Left ventricle myocardium inferior (tissue), 1 donor: ENCODE measurements at regions not wholly inside any gene's neighbourhood (a gene's known extent, or its start where the extent isn't known, plus 50 kb on each side); places are given as distances from the start of the nearest gene placed in this dataset.
A peak's percentile ranks its signal among the peaks of the same experiment; 100 is the strongest.

Experiments used
- DNase-seq: peaks from one replicate; pipeline ENCODE4 v3.0.0-alpha.2; 2020
- H3K27ac ChIP-seq: fragments of 200-600 bp; replicated peaks from 2 replicates; pipeline ENCODE4 v1.8.0; 2021
- H3K27me3 ChIP-seq: fragments of 200-600 bp; 2 replicates; pipeline ENCODE4 v1.8.0; 2021; ENCODE audit warnings: low read depth
- H3K36me3 ChIP-seq: fragments of 200-600 bp; 2 replicates; pipeline ENCODE4 v1.8.0; 2021
- H3K4me1 ChIP-seq: fragments of 200-600 bp; 2 replicates; pipeline ENCODE4 v1.8.0; 2021
- H3K4me3 ChIP-seq: fragments of 200-600 bp; 2 replicates; pipeline ENCODE4 v1.8.0; 2021; ENCODE audit warnings: mild to moderate bottlenecking, moderate library complexity
- H3K9me3 ChIP-seq: fragments of 200-600 bp; replicated peaks from 2 replicates; pipeline ENCODE4 v1.8.0; 2021
- intact Hi-C: fragments of 100-400 bp; cut with micrococcal nuclease; formaldehyde crosslinking; loops from one replicate; pipeline ENCODE4 v1.11.0; 2022
- TF ChIP-seq, protein P1 (sequence below): fragments of 200-600 bp; IDR thresholded peaks from 2 replicates; pipeline ENCODE4 v1.8.0; 2021; ENCODE audit warnings: antibody characterized with exemption, mild to moderate bottlenecking, borderline replicate concordance
- donor health status: DM: no; HTN: yes; CAD: no; lungs with severe emphysema.

DNA sequence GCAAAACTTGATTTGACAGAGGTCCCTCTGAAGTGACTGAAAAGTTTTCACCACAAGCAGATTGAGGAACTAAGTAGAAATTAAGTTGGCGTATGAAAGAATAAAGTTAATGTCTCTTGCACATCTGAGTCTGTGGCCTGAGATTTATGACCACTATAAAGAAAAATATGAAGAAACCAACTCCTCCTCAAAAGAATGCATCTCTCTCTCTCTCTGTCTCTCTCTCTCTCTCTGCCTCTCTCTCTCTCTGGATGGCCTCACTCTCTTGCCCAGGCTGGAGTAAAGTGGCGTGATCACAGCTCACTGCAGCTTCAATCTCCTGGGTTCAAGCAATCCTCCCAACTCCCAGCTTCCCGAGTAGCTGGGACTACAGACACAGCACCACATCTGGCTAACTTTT lies 55.2 kb downstream of the RPL22L1 start:
- Histone ChIP-seq H3K9me3 (no peaks in the 10 kb centered on the region), H3K27ac (no peak overlapping the region), H3K4me3 (no peak overlapping the region), H3K36me3 (no peaks in the 10 kb centered on the region), H3K27me3 (no peaks in the 10 kb centered on the region), H3K4me1 (no peaks in the 10 kb centered on the region)
- TF ChIP-seq, protein P1, sequence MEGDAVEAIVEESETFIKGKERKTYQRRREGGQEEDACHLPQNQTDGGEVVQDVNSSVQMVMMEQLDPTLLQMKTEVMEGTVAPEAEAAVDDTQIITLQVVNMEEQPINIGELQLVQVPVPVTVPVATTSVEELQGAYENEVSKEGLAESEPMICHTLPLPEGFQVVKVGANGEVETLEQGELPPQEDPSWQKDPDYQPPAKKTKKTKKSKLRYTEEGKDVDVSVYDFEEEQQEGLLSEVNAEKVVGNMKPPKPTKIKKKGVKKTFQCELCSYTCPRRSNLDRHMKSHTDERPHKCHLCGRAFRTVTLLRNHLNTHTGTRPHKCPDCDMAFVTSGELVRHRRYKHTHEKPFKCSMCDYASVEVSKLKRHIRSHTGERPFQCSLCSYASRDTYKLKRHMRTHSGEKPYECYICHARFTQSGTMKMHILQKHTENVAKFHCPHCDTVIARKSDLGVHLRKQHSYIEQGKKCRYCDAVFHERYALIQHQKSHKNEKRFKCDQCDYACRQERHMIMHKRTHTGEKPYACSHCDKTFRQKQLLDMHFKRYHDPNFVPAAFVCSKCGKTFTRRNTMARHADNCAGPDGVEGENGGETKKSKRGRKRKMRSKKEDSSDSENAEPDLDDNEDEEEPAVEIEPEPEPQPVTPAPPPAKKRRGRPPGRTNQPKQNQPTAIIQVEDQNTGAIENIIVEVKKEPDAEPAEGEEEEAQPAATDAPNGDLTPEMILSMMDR, result no peak
- intact Hi-C loops, result no loop called here
- no peak for DNase-seq

- no peak for DNase-seq
- no peak overlapping the region for H3K27ac ChIP-seq
- no peaks in the 10 kb centered on the region for H3K36me3 ChIP-seq
- no peak overlapping the region for H3K4me3 ChIP-seq
- intact Hi-C loops, result no loop called here
- H3K27me3 ChIP-seq, result no peaks in the 10 kb centered on the region
- TF ChIP-seq, protein P1, result no peak
- peaks cover 4% of the 10 kb centered on the region for H3K4me1 ChIP-seq
- H3K9me3 ChIP-seq, result no peaks in the 10 kb centered on the region
Measured at GRCh38 chr3:170813266-170813665, 56.7 kb downstream of the RPL22L1 start.

DNA sequence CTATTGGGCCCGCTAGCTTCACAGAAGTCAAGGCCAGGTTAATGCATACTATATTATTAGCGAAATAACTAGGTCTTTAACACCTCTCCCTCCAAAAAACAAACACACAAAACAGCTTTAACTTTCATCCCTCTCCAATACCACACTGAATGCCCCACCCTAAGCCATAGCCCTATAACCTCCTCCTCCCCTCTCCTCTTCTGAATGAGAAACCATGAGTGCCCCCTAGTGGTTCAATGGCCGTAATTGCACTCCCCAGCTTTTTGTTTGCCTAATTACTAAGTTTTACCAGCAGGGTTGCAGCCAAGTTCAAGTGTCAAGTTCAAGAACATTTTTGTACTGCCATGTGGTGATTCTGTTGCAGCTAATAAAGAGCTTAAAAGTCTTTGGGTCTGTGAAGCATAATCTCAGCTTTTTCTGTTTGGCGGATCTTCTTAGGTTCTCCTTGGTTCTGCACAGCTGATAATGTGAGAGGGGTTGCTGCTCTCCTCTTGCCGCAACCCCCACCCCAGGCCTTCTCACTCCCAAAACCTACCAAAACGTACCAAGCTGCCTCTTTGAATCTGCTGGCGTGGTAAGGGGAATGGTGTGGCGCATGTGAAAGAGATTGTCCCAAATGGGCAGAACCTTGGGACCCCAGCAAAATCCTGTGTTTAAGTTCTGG lies 57.9 kb downstream of the RPL22L1 start:
- no peak overlapping the region for H3K4me3 ChIP-seq
- peak; percentile 37 for DNase-seq
- no peaks in the 10 kb centered on the region for H3K9me3 ChIP-seq
- no peaks in the 10 kb centered on the region for H3K36me3 ChIP-seq
- intact Hi-C loops, result loop anchor here (2.0 kb wide), 1 partner anchor 393 kb away; the partner anchor contains the start of gene CLDN11
- peaks cover 4% of the 10 kb centered on the region for H3K4me1 ChIP-seq
- TF ChIP-seq, protein P1, result peak; percentile 90
- H3K27ac ChIP-seq, result no peak overlapping the region
- peaks cover under 1% of the 10 kb centered on the region for H3K27me3 ChIP-seq

GRCh38 chr3:170811515-170811914 lies 58.5 kb downstream of the RPL22L1 start:
- Histone ChIP-seq H3K36me3 (no peaks in the 10 kb centered on the region), H3K27ac (no peak overlapping the region), H3K4me3 (no peak overlapping the region), H3K4me1 (peaks cover 4% of the 10 kb centered on the region), H3K27me3 (peaks cover 4% of the 10 kb centered on the region), H3K9me3 (no peaks in the 10 kb centered on the region)
- no peak for DNase-seq
- TF ChIP-seq, protein P1, result no peak
- intact Hi-C loops, result loop anchor here (2.0 kb wide), 1 partner anchor 393 kb away; the partner anchor contains the start of gene CLDN11

DNA sequence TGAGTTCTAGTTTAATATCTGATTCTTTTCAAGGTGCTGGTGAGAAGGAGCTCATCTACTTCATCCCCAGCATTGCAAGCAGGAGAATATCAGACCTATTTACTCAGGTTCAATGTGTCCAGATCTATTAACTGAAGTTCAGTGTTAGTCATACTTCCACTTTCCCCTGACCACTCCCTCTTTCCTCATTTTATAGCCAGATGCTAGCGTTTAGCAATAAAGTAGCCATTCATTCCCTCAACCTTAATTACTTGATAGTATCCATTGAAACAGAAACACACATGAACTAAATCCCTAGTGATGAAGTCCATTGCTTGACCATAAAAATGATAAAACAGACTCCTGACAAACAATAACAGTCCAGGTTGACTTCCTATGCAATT lies 60.0 kb downstream of the RPL22L1 start:
- H3K4me1 ChIP-seq, result peaks cover 4% of the 10 kb centered on the region

More for the DNA sequence above, 60.0 kb downstream of the RPL22L1 start:
- Histone ChIP-seq H3K4me3 (no peak overlapping the region), H3K36me3 (no peaks in the 10 kb centered on the region), H3K9me3 (no peaks in the 10 kb centered on the region), H3K27ac (no peak overlapping the region), H3K27me3 (peaks cover 17% of the 10 kb centered on the region)
- DNase-seq, result no peak
- intact Hi-C loops, result loop anchor here (2.0 kb wide), 1 partner anchor 391 kb away; the partner anchor contains the start of gene CLDN11
- TF ChIP-seq, protein P1, result no peak
